GM04504 (cell line): ENCODE measurements at regions not wholly inside any gene's neighbourhood (a gene's known extent, or its start where the extent isn't known, plus 50 kb on each side); places are given as distances from the start of the nearest gene placed in this dataset.
"Not testable (repeated sequence)": the region's sequence is repeated elsewhere in the genome, so short reads cannot be mapped to it uniquely, and the experiment has no call there.

Source experiments
- DNase-seq: peaks from one replicate; pipeline ENCODE4 v3.0.0-alpha.2; 2012; ENCODE audit warnings: low read depth

DNA sequence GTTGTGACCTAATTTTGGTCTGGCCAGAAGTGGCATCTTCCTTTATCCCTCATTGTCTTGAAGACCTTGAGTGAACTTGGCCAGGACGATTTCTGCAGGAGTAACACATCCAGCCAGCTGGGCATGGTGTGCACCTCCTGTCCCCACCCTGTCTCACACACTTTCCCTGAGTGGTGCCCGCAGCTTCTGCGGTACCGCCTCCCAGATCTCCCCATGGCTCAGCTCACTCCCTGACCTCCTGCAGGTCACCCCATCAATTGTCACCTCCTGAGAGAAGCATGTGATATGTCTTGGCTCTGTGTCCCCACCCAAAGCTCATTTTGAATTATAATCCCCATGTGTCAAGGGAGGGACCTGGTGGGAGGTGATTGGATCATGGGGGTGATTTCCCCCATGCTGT, 50.2 kb upstream of the TP53I11 start:
- no peak for DNase-seq

DNA sequence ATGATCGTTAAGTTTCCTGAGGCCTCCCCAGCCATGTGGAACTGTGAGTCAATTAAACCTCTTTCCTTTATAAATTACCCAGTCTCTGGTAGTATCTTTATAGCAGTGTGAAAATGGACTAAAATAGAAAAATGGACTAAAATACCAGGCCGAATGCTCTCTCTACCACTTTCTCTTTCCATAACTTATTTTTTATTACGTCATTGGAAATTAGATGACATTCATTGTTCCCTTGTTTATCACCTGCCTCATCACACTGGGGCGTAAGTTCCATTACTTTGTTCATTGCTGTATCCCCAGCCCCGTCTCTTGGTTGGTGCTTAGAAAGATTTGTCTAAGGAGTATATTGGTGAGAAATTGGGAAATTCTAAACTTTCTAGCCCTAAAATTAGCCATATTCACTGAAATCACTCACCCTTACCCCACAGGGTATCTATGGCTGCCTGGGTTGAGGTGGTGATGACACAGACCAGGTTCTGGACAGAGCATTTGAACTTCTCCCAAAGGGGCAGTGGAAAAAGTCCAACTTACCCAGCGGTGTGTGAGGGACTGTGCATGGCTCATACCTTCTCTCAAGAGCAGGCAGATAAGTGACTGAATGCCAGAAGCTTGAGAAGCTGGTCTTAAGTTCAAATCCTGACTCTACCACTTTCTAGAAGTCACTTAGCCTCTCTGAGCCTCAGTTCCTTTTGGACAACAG, 50.9 kb upstream of the TP53I11 start:
- no peak for DNase-seq

DNA sequence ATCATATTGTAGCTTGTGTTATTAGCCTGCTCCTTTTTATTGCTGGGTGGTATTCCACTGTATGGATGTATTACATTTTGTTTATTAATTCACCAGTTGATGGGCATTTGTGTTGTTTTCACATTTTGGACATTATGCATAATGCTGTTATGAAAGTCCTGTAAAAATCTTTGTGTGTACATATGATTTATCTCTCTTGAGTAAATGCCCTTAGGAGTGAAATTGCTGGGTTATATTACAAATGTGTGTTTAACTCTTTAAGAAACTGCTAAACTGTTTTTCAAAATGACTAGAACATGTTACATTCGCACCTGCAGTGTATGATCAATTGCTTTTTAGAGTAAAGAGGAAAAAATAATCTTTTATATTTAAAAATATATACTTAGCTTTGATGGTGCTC, 54.4 kb upstream of the TP53I11 start:
- no peak for DNase-seq

DNA sequence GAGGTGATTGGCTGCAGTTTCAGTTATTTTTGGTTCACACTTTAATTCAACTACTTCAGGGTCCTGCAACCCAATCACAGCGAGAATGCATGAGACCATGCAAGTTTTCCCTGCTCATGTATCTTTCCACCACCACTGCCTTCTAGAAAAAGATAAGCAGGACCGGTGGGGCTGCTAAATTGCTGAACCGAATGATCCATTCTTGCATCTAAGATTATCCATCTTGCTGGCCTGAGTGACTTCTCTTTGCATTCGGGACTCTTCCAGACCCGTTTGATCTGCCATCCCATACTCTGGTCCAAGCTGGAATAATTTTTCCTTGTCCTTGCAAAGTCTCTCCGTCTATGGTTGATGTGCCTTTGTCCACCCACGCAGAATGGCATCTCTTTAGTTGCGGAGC, 56.3 kb upstream of the TP53I11 start:
- no peak for DNase-seq

DNA sequence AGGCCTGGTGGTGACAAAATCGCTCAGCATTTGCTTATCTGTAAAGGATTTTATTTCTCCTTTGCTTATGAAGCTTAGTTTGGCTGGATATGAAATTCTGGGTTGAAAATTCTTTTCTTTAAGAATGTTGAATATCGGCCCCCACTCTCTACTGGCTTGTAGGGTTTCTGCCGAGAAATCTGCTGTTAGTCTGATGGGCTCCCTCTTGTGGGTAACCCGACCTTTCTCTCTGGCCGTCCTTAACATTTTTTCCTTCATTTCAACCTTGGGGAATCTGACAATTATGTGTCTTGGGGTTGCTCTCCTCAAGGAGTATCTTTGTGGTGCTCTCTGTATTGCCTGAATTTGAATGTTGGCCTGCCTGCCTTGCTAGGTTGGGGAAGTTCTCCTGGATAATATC, 65.3 kb upstream of the TP53I11 start:
- DNase-seq = not testable (repeated sequence)

DNA sequence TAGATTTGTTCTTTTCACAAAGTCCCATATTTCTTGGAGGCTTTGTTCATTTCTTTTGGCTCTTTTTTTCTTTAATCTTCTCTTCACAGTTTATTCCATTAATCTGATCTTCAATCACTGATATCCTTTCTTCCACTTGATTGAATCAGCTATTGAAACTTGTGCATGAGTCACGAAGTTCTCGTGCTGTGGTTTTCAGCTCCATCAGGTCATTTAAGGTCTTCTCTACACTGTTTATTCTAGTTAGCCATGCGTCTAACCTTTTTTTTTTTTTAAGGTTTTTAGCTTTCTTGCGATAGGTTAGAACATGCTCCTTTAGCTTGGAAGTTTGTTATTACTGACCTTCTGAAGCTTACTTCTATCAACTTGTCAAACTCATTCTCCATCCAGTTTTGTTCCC, 65.8 kb upstream of the TP53I11 start:
- not testable (repeated sequence) for DNase-seq

DNA sequence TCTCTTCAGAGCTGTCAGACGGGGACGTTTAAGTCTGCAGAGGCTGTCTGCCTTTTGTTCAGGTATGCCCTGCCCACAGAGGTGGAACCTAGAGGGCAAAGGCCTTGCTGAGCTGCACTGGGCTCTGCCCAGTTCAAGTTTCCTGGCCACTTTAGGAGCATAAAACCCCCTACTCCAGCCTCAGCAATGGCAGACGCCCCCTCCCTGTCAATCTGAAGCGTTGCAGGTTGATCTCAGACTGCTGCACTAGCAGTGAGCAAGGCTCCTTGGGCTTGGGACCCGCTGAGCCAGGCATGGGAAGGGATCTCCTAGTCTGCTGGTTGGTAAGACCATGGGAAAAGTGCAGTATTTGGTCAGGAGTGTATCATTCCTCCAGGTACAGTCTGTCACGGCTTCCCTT, 66.6 kb upstream of the TP53I11 start:
- DNase-seq = no peak

DNA sequence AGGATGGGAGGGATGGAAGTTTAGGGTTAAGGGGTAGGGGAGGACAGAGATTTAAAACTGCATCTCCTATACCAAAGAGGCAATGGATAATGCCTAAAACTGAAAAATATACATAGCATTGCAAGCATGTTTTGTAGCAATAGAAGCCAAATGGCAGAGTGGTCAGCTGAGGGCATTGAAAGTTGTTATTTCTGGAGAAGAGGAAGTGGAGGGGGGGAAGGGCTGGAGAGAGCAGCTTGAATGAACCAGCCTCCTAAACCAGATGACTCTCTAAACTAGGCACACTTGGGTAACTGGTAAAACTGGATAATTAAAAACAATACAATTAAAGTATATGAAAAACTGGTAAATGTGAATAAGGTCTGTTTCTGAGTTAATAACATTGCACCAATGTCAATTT, 70.3 kb upstream of the TP53I11 start:
- no peak for DNase-seq

DNA sequence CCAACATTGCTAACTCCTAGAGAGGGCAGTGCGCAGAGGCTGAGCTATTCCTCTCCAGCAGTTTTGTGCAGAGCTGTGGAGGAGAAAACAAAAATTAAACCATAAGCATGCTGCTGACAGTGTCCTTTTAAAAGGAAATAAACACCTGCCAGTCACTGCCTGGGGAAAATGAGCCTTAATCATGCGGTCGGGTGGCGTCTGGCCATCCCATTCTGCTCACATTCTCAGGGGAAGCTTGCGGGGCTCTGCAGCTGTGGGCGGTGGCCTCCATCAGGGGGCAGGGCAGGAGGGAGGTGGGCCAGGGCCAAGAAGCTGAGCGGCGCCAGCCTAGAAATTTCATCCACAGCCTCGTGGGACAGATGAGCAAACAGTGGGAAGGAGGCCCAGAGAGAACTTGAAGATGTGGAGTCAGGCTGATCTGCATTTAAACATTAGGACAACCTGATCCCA, 71.0 kb upstream of the TP53I11 start:
- peak; percentile 19 for DNase-seq

DNA sequence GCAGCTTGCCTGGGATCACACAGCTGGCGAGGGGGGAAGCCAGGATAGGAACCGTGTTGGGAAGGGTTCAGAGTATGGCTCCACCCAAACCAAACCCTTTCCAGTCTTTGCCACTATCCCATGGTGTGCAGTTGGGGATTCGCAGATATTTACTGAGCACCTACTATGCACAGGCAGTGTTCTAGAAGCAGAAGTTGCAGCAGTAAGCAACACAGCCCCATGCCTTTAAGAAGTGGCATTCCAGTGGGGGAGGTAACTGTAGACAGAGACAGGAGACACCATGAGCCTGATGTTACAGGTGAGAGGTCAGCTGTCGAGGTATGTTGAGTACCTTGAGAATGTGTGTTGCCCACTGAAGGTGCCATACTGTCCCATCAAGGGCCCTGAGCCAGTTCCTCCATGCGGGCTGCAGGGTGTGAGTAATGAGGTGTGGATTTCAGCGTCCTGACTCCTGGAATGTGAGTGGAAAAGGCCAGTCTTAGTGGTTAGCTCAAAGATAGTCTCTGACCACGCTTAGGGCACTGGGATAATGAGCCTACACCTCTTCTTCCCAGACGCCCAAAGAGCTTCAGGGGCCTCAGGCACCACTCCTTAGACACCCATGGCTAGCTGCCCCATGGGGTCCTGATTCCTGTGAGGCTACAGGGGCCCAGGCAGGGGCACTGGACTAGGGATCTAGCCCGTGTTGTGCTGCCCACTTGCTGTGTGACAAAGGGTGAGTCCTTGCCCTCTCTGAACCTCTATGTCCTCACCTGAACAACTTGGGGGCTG, 71.8 kb upstream of the TP53I11 start:
- no peak for DNase-seq

DNA sequence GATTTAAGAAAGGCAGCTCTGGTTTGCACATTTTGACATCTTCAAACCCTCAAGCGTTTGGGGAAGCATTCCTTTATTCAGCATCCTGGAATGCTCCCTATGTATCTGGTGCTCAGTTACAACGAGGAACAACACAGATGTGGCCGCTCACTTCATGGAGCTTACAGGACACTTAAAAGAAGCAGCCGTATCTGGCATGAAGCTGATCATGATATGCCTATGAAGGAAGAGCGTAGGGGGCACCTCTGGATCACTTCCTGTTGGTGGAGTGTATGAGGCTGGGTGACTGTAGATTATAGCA, 72.3 kb upstream of the TP53I11 start:
- DNase-seq = no peak

DNA sequence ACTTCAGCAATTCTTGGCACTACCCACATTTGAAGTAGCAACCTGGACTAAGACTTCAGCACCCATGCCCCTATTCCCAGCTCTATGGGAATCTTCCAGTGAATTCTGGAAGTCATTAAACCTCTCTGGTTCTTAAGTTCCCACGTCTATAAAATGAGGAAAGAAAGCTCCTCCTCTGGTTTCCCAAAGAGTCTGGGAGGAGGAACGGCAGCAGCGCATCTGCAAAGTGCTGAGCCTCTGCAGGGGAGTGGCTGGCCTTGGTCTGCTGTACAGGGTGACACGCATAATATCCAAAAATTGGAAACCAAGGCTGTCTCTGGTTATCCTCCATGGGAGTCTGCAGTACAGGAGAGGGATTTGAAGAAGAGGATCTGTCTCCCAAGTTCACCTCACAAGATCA, 73.6 kb upstream of the TP53I11 start:
- no peak for DNase-seq

DNA sequence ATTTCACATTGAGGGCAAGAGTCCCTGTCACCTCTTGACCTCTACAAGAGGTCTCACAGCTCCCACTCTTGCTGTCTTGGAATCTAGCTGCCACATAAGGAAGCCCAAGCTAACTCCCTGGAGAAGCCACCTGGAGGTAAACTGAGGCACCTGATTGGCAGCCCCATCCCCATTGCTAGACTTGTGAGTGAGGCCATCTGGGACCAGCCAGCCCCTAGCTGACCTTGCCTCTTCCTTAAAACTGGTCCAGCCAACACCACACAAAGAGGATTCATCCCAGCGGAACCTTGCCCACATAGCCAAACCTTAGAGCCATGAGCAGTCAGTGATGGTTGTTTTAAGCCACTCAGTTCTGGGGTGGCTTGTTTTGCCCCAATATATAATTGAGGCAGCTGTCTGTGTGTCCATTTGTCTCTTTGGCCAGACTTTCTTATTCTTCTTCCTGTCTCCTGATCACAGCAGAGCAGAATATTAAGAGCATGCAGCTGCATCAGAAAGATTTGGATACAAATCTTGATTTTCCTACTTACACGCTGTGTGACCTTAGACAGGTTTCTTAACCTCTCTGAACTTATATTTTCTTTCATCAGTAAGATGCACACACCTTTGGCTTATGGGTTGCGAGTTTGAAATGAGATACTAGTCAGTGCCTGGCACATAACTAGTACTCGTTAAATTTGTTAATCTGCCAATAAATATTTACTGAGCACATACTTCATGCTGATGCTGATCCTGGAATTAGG, 74.3 kb upstream of the TP53I11 start:
- DNase-seq = no peak

DNA sequence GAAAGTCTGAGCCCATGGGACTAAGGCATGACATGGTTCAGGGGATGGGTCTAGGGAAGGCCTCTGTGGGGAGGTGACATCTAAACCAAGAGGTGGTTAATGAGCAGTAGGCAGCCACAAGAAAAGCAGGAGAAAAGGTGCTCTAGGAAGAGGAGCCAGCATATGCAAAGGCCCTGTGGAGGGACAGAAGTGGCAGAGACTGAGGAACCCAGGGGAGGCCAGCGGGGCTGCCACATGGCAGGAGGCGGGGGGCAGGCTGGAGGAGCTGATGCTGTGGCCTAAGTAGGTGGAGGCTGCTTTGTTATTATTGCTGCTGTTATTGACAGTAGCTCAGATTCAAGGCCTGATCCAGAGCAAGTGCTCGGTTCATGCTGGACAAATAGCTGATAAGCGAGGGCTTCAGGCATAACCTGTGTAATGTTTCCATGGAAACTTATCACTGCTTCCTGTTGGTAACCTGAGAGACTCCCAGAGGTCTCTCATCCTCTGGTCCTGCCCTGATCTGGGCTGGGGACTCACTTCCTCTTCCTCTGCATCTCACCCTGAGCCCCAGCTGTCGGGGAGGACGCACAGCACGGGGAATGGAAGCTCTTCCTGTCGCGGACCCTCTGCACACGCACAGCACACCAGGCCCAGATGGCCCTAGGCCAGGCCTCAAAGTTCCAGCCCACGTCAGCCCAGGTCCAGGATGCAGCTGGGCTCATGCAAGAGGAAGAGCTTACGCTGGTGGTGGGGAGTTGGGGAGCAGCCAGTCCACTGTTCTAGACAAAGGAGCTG, 75.2 kb upstream of the TP53I11 start:
- no peak for DNase-seq

DNA sequence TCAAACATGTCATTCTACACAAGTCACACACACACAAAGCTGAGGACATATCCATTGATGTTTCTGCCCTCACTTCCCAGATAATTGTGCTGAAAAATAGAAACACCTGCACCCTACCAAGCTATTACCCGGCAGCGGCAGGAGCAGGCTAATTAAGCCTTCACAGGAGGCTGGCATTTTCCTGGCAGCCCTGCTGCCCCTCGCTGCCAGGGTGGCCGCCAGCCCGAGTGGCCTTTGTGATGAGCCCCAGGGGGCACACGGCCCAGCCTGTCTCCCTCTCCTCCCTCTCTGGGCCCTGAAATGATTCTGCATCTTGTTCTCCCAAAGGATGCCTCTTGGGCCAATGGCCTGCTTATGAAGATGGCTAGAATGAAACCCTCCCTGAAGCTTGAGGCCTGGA, 76.2 kb upstream of the TP53I11 start:
- DNase-seq = no peak

DNA sequence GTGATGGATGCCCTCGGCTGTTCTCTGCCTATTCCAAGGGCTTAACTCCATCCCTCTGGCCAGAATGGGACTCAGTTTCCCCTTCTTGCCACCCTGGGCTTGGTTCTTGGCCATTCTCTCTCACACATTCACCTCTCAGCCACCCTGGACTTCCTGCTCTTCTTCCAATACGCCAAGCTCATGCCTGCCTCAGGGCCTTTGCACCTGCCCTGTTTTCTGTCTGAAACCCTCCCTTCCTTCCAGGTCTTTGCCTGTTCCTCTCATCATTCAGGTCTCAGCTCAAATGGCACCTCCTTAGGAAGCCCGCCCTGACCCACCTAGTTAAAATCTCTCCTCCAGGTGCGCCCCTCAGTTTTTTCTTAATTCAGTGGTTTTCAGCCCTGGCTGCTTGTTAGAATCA, 76.6 kb upstream of the TP53I11 start:
- DNase-seq = no peak

DNA sequence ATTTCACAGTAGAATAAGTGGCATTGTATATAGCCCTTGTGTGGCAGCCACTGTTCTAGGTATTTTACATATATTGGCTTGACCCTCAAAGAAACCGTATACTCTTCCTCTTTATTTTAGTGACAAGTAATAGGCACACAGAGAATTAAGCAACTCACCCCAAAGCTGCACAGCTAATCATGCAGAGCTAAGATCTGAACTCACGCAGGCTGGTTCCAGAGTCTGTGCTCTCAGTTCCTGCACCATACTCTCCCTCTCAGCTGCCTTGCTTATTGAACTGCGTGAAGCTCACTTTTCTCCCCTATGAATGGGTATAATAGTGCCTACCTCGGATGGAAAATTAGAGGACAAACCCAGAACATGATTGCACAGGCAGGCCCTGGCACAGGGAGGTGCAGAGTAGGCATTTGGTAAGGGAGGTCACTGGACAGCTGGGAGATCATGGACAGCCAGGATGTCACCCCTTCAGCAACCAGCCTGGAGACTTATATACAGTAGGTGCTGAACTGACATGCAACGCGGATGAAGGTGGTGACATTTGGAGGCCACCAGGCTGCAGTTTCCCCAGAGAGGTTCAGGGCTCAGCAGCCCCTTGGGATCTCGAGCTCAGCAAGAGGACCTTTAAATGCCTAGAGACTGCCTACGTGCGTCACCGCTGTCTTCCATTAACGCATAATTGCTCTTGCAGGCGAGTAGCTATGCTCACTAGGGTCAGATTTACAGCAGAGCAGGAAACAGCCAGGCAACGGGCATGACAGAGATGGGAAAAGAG, 78.4 kb upstream of the TP53I11 start:
- no peak for DNase-seq

DNA sequence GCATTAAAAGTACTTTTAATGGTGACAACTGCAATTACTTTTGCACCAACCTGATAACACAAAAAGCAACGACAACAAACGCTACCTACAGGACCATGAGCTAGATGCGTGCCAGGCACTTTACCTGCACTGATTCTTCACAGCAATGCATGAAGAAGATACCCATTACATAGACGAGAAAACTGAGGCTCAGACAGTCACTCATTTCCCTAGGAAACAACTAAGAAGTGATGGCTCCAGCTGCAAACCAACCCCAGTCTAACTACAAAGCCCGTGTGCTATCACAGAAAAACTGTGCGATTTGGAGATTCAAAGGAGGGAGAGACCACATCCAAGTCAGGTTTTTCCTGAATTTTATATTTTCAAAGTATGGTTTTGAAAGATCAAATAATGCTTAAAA, 80.1 kb upstream of the TP53I11 start:
- DNase-seq = no peak

DNA sequence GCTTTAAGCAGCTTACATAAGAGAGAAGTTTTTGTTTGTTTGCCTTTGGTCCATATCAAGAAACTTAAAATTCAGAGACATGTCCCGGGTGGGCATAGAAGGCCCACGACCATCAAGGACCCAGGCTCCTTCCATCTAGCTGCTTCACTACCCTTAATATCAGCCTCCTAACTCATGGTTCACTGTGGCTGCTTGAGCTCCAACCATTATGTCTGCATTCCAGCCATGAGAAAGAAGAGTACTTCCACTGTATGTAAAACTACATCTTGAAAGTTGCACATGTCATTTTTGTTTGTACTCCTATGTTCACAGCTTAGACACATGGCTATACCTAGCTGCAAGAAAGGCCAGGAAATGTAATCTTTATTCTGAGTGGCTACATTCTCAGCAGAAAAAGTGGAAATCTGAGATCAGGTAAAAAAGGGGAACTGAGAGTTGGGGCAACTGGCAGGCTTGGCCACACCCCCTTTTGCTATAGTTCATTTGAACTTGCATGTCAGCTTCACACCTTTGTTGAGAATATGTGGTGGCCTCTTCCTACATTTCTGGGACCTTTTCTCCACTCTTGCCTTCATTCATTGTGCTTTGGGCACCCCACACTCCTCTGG, 81.3 kb upstream of the TP53I11 start:
- DNase-seq = no peak

DNA sequence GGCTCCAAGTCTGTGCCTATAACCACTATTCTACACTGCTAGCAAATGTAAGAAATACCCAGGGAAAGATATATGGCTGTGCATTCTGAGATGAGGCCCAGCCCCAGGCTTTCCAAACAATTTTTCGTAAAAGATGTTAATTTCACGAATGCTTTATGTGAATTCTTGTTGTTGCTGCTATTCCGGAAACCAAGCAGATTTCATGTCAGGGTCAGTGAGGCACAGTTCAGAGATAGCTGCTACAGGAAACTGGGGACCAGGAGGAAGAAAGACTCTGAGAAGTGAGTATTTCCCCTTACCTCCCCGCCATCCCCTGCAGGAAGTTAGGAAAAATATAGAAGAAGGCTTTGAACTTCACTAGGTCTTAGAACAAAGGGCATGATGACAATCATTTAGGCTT, 84.7 kb upstream of the TP53I11 start:
- no peak for DNase-seq

DNA sequence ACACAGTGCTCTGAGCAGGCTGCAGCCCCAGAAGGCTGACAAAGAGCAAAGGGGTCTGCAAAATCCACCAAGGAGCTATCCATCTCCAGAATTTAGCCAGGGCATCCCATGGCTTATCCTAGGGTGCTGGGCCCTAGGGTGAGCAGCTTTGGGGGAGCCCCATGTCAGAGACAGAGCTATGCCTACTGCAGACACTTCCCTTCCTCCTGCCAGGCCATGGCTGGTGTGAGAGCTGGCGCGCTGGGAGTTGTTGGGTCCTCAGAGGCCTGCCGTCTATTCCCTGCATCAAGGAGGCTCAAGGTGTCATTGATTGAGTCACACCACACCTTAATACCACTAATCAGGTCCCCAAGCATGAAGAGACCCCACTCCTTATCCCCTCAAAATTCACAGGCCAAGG, 85.3 kb upstream of the TP53I11 start:
- DNase-seq = no peak
